HepG2 (cell line): ENCODE measurements at regions not wholly inside any gene's neighbourhood (a gene's known extent, or its start where the extent isn't known, plus 50 kb on each side); places are given as distances from the start of the nearest gene placed in this dataset.

ENCODE experiments used
- ATAC-seq: fragments of 200-7000 bp; cut with Tn5 transposase; 3 replicates; pipeline ENCODE4 v1.9.1; 2020; ENCODE audit warnings: mild to moderate bottlenecking, moderate library complexity
- BruUV-seq: library from RNA; stranded (reverse); fragments of 400-500 nt; replicated peaks from 2 replicates; lab custom pipeline; 2021; lab: Mats Ljungman, UMichigan
- CTCF ChIA-PET: fragments of 300-600 bp; formaldehyde crosslinking; extraction: SDS; loops from one replicate; lab custom pipeline; 2021; ENCODE audit warnings: low total read pairs, inconsistent platforms, low intra/inter-chr PET ratio; lab: Yijun Ruan, JAX
- POLR2A ChIA-PET: fragments of 350-600 bp; sonication (Branson Sonifier 250); formaldehyde crosslinking; loops from one replicate; lab custom pipeline; 2020; ENCODE audit warnings: antibody characterized with exemption, inconsistent platforms; lab: Yijun Ruan, JAX
- DNase-seq: peaks from one replicate; pipeline ENCODE4 v3.0.0-alpha.2; 2015; ENCODE audit warnings: low spot score
- FAIRE-seq: peaks from 3 replicates; lab custom pipeline; 2011; peaks lifted over from hg19 to GRCh38; lab: Jason Lieb, UNC
- H2AFZ ChIP-seq: one replicate; pipeline ENCODE4 v1.6.1; 2011; ENCODE audit warnings: low read length, inconsistent platforms
- H3K27ac ChIP-seq: fragments of 300-600 bp; 3 replicates; pipeline ENCODE4 v1.8.0; 2011; ENCODE audit warnings: mixed run types, mild to moderate bottlenecking, mixed read lengths, low read length, inconsistent platforms; ENCODE audit not compliant: insufficient read depth; ENCODE audit errors: extremely low read length
- H3K27me3 ChIP-seq, 2 experiments: fragments of 200-600 bp in 1 of 2; 2 replicates in 1 of 2; 3 replicates in 1 of 2; pipeline versions ENCODE4 v1.6.0 to v1.8.0; 2011; ENCODE audit warnings: low read length in 2 of 2, mild to moderate bottlenecking in 2 of 2, moderate library complexity in 2 of 2, inconsistent platforms in 1 of 2; ENCODE audit not compliant: insufficient read depth in 2 of 2, control insufficient read depth in 1 of 2
- H3K36me3 ChIP-seq, 2 experiments: fragments of 200-600 bp in 1 of 2; replicated peaks in 1 of 2; 2 replicates in 1 of 2; 3 replicates in 1 of 2; pipeline versions ENCODE4 v1.5.1 to v1.8.0; 2011; ENCODE audit warnings: low read length in 2 of 2, inconsistent platforms in 1 of 2; ENCODE audit not compliant: insufficient read depth in 2 of 2, control insufficient read depth in 1 of 2
- H3K4me1 ChIP-seq: 2 replicates; pipeline ENCODE4 v1.5.1; 2012; ENCODE audit warnings: low read length, inconsistent platforms; ENCODE audit not compliant: insufficient read depth
- H3K4me2 ChIP-seq: 2 replicates; pipeline ENCODE4 v1.6.0; 2011; ENCODE audit warnings: low read depth, low read length, inconsistent platforms
- H3K4me3 ChIP-seq, 3 experiments: fragments of 200-600 bp in 1 of 3; sonication (generic), shearing (Covaris generic) in 1 of 3; replicated peaks in 1 of 3; 2 replicates each; pipeline ENCODE4 v1.5.1; 2011 to 2016; ENCODE audit warnings: low read length in 3 of 3, inconsistent platforms in 2 of 3, low read depth in 2 of 3, mild to moderate bottlenecking in 2 of 3, control low read depth in 1 of 3, mixed read lengths in 1 of 3; ENCODE audit not compliant: insufficient read depth in 1 of 3
- H3K79me2 ChIP-seq: one replicate; pipeline ENCODE4 v1.6.1; 2011; ENCODE audit warnings: low read length, inconsistent platforms; ENCODE audit not compliant: insufficient read depth
- H3K9ac ChIP-seq: 2 replicates; pipeline ENCODE4 v1.6.0; 2011; ENCODE audit warnings: mild to moderate bottlenecking, low read depth, low read length, inconsistent platforms; ENCODE audit not compliant: insufficient read depth
- H3K9me3 ChIP-seq: 2 replicates; pipeline ENCODE4 v1.5.1; 2012; ENCODE audit warnings: mild to moderate bottlenecking, low read length
- H4K20me1 ChIP-seq: 2 replicates; pipeline ENCODE4 v1.6.0; 2011; ENCODE audit warnings: inconsistent platforms, mild to moderate bottlenecking, low read length, moderate library complexity; ENCODE audit not compliant: insufficient read depth
- ATF7 ChIP-seq, 2 experiments: fragments of 450-650 bp in 1 of 2; sonication (generic) in 1 of 2; formaldehyde crosslinking in 1 of 2; IDR thresholded peaks; 2 replicates each; pipeline versions ENCODE4 v1.4.0 to v1.6.1; 2016 to 2020; ENCODE audit warnings: antibody characterized with exemption in 1 of 2, mild to moderate bottlenecking in 1 of 2, missing genetic modification reagents in 1 of 2
- FOXJ3 ChIP-seq: sonication (generic); formaldehyde crosslinking; IDR thresholded peaks from 2 replicates; pipeline ENCODE4 v1.4.0; 2020; ENCODE audit warnings: missing genetic modification reagents, mild to moderate bottlenecking, borderline replicate concordance
- HNF4G ChIP-seq, 2 experiments: sonication (generic) in 1 of 2; formaldehyde crosslinking in 1 of 2; IDR thresholded peaks; 2 replicates each; pipeline versions ENCODE4 v1.4.0 to v1.6.1; 2011 to 2020; ENCODE audit warnings: borderline replicate concordance in 2 of 2, low read depth in 2 of 2, mild to moderate bottlenecking in 2 of 2, low read length in 1 of 2, missing genetic modification reagents in 1 of 2, moderate library complexity in 1 of 2
- HNRNPH1 ChIP-seq: fragments of 200-400 bp; formaldehyde crosslinking; optimal IDR thresholded peaks from 2 replicates; pipeline ENCODE3; 2017; ENCODE audit warnings: mild to moderate bottlenecking, low read depth, low read length
- MYC ChIP-seq: sonication (generic); formaldehyde crosslinking; IDR thresholded peaks from 2 replicates; pipeline ENCODE4 v1.9.0; 2021; ENCODE audit warnings: missing genetic modification reagents, borderline replicate concordance
- NCOA5 ChIP-seq: sonication (generic); formaldehyde crosslinking; IDR thresholded peaks from 2 replicates; pipeline ENCODE4 v1.4.0; 2020; ENCODE audit warnings: missing genetic modification reagents
- PTBP1 ChIP-seq: fragments of 200-400 bp; formaldehyde crosslinking; IDR thresholded peaks from 2 replicates; pipeline ENCODE4 v1.6.1; 2018; ENCODE audit warnings: low read length, low read depth; ENCODE audit not compliant: poor library complexity, severe bottlenecking
- RORA ChIP-seq: sonication (generic); formaldehyde crosslinking; IDR thresholded peaks from 2 replicates; pipeline ENCODE4 v1.5.0; 2020; ENCODE audit warnings: mild to moderate bottlenecking, missing genetic modification reagents, moderate library complexity
- SMYD3 ChIP-seq: sonication (generic); formaldehyde crosslinking; IDR thresholded peaks from 2 replicates; pipeline ENCODE4 v1.8.1; 2023; ENCODE audit warnings: mild to moderate bottlenecking, missing genetic modification reagents
- ZNF12 ChIP-seq: sonication (generic); formaldehyde crosslinking; IDR thresholded peaks from 2 replicates; pipeline ENCODE4 v1.5.0; 2020; ENCODE audit warnings: missing genetic modification reagents
- ZNF17 ChIP-seq: sonication (generic); formaldehyde crosslinking; IDR thresholded peaks from 2 replicates; pipeline ENCODE4 v1.5.0; 2020; ENCODE audit warnings: mild to moderate bottlenecking, missing genetic modification reagents
- ZNF224 ChIP-seq: sonication (generic); formaldehyde crosslinking; IDR thresholded peaks from 2 replicates; pipeline ENCODE4 v1.5.0; 2020; ENCODE audit warnings: mild to moderate bottlenecking, missing genetic modification reagents
- ZNF839 ChIP-seq: sonication (generic); formaldehyde crosslinking; IDR thresholded peaks from 2 replicates; pipeline ENCODE4 v1.4.0; 2020; ENCODE audit warnings: missing genetic modification reagents, mild to moderate bottlenecking, borderline replicate concordance
- WGBS: methylation state at CpG from one replicate; pipeline ENCODE4 v1.1.6; 2017; ENCODE audit warnings: low lambda C conversion rate; 5-methylcytosine and 5-hydroxymethylcytosine counted together
- in situ Hi-C: cut with HindIII; loops from 2 replicates; pipeline ENCODE4 v1.10.0; 2017; ENCODE audit warnings: low pct_unique_long_range_greater_than_20kb; ENCODE audit not compliant: extremely low pct_ligation_motif_present
- intact Hi-C: fragments of 100-400 bp; cut with micrococcal nuclease; formaldehyde crosslinking; loops from one replicate; pipeline ENCODE4 v1.10.0; 2022; ENCODE audit not compliant: unreplicated experiment
- TF ChIP-seq, protein P1 (sequence below): sonication (generic); formaldehyde crosslinking; IDR thresholded peaks from 2 replicates; pipeline ENCODE4 v1.8.0; 2022; ENCODE audit warnings: missing genetic modification reagents, mild to moderate bottlenecking, moderate library complexity, borderline replicate concordance
- TF ChIP-seq, protein P2 (sequence below): sonication (generic); formaldehyde crosslinking; IDR thresholded peaks from 2 replicates; pipeline ENCODE4 v1.5.0; 2020; ENCODE audit warnings: missing genetic modification reagents

DNA sequence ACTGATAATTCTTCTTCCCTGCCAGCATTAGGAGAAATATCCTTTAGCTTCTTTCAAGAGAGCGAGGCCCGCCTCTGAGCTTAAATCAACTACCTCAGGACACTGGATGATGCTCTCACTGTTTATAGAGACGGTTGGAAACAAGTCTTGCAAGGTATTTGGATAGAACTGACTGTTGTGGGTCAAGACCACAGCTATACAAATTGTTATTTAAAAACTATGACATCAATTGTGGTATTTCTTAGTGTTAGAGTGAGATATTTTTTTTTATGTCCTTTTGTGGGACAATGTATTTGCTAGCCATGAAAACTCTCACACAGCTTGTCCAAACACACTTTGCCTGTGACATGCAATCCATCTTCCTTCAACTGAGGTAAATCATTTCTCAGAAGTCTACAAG is 136.3 kb upstream of the PHACTR1 start (continued):
- TF ChIP-seq, protein P1, sequence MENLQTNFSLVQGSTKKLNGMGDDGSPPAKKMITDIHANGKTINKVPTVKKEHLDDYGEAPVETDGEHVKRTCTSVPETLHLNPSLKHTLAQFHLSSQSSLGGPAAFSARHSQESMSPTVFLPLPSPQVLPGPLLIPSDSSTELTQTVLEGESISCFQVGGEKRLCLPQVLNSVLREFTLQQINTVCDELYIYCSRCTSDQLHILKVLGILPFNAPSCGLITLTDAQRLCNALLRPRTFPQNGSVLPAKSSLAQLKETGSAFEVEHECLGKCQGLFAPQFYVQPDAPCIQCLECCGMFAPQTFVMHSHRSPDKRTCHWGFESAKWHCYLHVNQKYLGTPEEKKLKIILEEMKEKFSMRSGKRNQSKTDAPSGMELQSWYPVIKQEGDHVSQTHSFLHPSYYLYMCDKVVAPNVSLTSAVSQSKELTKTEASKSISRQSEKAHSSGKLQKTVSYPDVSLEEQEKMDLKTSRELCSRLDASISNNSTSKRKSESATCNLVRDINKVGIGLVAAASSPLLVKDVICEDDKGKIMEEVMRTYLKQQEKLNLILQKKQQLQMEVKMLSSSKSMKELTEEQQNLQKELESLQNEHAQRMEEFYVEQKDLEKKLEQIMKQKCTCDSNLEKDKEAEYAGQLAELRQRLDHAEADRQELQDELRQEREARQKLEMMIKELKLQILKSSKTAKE (CRISPR knock-in tag) = no peak
- TF ChIP-seq FOXJ3 = no peak
- TF ChIP-seq ZNF839 (CRISPR knock-in tag) = no peak
- no peak for TF ChIP-seq RORA
- no peak for TF ChIP-seq ATF7 (IDR thresholded peaks at IDR 0.05)
- no peak for TF ChIP-seq ATF7 (CRISPR knock-in tag; IDR thresholded peaks at IDR 0.05)

DNA sequence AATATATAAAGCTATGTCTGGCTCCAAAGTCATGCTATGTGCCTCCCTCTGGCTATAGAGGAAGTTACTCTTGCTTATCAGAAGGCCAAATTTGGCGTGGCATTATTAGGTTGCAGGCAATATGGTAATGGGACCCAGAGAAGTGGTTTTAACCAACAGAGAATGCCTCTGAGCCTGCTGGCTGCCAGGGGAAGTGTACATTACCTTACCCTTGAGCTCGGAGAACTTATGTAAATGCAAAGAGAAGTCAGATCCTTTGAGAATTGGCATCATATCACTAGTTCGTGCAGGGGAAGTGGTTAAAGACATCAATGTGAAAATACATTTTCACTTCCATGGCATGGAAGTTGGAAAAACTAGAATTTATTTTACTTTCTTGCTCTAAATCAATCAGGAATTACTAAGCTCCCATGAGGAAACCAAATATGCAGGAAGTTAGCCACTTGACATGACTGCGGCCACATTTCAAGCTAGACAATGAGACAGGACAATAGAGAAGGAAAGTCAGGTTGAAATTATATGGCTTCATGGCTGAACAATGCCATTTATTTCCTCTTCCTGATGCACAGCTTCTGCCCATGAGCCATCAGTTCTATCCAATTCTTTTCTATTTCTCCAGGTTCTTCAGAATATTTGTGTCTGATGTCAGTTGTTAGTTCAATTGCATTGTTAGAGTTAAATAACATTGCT is 134.0 kb upstream of the PHACTR1 start:
- ChIA-PET CTCF (no interaction called here), POLR2A (no interaction called here)
- Histone ChIP-seq H3K36me3 (no peaks in the 10 kb centered on the region), H3K4me1 (no peaks in the 10 kb centered on the region), H3K27ac (no peak overlapping the region), H4K20me1 (no peaks in the 10 kb centered on the region), H3K4me3 (no peak overlapping the region), H3K4me2 (no peak overlapping the region), H2AFZ (no peak overlapping the region), H3K9ac (no peak overlapping the region), H3K9me3 (no peaks in the 10 kb centered on the region), H3K27me3 (no peaks in the 10 kb centered on the region; a peak in 1 of 5 replicates), H3K79me2 (no peaks in the 10 kb centered on the region)
- in situ Hi-C loops = no loop called here
- FAIRE-seq (no peak), DNase-seq (no peak), ATAC-seq (no peak)
- BruUV-seq = no TSS peak
- 15% methylated on average over 4 of the region's 4 CpGs for WGBS
- intact Hi-C loops = no loop called here
- TF ChIP-seq NCOA5 = no peak
- TF ChIP-seq, protein P2, sequence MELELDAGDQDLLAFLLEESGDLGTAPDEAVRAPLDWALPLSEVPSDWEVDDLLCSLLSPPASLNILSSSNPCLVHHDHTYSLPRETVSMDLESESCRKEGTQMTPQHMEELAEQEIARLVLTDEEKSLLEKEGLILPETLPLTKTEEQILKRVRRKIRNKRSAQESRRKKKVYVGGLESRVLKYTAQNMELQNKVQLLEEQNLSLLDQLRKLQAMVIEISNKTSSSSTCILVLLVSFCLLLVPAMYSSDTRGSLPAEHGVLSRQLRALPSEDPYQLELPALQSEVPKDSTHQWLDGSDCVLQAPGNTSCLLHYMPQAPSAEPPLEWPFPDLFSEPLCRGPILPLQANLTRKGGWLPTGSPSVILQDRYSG = no peak
- no peak for TF ChIP-seq RORA
- TF ChIP-seq ZNF12 = no peak
- no peak for TF ChIP-seq ZNF17 (CRISPR knock-in tag)
- TF ChIP-seq HNF4G (IDR thresholded peaks at IDR 0.05; ENCODE audit: borderline replicate concordance, low read depth, low read length) = no peak
- no peak for TF ChIP-seq HNF4G (CRISPR knock-in tag; IDR thresholded peaks at IDR 0.05; ENCODE audit: borderline replicate concordance, low read depth)
- TF ChIP-seq ZNF224 (CRISPR knock-in tag) = no peak
- TF ChIP-seq MYC (CRISPR knock-in tag) = no peak
- TF ChIP-seq SMYD3 = no peak
- no peak for TF ChIP-seq HNRNPH1
- TF ChIP-seq PTBP1 = no peak
